Osteoblast (primary cell): ENCODE measurements at regions not wholly inside any gene's neighbourhood (a gene's known extent, or its start where the extent isn't known, plus 50 kb on each side); places are given as distances from the start of the nearest gene placed in this dataset.

Experiments
- DNase-seq: peaks from one replicate; pipeline ENCODE4 v3.0.0; 2011; ENCODE audit warnings: low spot score, mixed read lengths; ENCODE audit not compliant: insufficient read length; ENCODE audit errors: missing footprints
- H2AFZ ChIP-seq: 2 replicates; pipeline ENCODE4 v1.6.0; 2011; ENCODE audit warnings: mild to moderate bottlenecking, low read length
- H3K27ac ChIP-seq: 2 replicates; pipeline ENCODE4 v1.5.1; 2011; ENCODE audit warnings: mild to moderate bottlenecking, low read depth, low read length, moderate library complexity
- H3K27me3 ChIP-seq: 2 replicates; pipeline ENCODE4 v1.6.0; 2012; ENCODE audit warnings: mild to moderate bottlenecking, control low read depth, inconsistent platforms, low read length, moderate library complexity; ENCODE audit not compliant: insufficient read depth
- H3K36me3 ChIP-seq: 2 replicates; pipeline ENCODE4 v1.5.1; 2011; ENCODE audit warnings: mild to moderate bottlenecking, low read length, control low read depth, moderate library complexity; ENCODE audit not compliant: insufficient read depth
- H3K4me1 ChIP-seq: 2 replicates; pipeline ENCODE4 v1.5.1; 2011; ENCODE audit warnings: mild to moderate bottlenecking, low read length, control low read depth, moderate library complexity; ENCODE audit not compliant: insufficient read depth
- H3K4me2 ChIP-seq: 2 replicates; pipeline ENCODE4 v1.6.0; 2011; ENCODE audit warnings: mild to moderate bottlenecking, low read length; ENCODE audit not compliant: insufficient read depth
- H3K4me3 ChIP-seq: fragments of 200-600 bp; sonication (generic); 3 replicates; pipeline ENCODE4 v1.5.1; 2012; ENCODE audit warnings: mild to moderate bottlenecking, low read length, inconsistent platforms; ENCODE audit not compliant: insufficient read depth
- H3K79me2 ChIP-seq: 2 replicates; pipeline ENCODE4 v1.6.0; 2012; ENCODE audit warnings: mild to moderate bottlenecking, low read length, control low read depth, inconsistent platforms; ENCODE audit not compliant: insufficient read depth
- H3K9me3 ChIP-seq: 2 replicates; pipeline ENCODE4 v1.5.1; 2011; ENCODE audit warnings: low read depth, low read length, control low read depth
- H4K20me1 ChIP-seq: 2 replicates; pipeline ENCODE4 v1.6.0; 2012; ENCODE audit warnings: mild to moderate bottlenecking, low read length, control low read depth; ENCODE audit not compliant: insufficient read depth
- TF ChIP-seq, protein P1 (sequence below): IDR thresholded peaks from 2 replicates; pipeline ENCODE4 v1.5.1; 2011; ENCODE audit warnings: mild to moderate bottlenecking, low read depth, low read length, moderate library complexity; ENCODE audit errors: extremely low read depth

DNA sequence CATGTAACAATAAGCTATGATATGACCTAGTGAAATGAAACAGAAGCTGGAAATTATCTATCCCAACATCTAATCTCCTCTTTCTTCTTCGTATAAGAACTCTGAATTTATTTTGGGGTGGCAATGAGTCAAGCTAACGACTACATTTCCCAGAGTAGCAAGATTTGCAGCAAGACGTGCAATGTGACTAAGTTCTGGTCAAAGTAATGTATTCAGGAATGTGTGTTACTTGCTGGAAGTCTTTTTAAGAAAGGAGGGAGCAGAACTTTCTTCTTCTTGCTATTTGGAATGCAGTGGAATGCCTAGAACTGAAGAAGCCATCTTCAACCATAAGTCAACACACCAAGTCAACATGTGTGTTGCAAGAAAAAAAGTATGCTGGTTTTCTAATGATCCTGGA lies 406.6 kb upstream of the MEF2C start:
- Histone ChIP-seq H3K4me3 (no peak overlapping the region), H3K36me3 (no peaks in the 10 kb centered on the region), H3K9me3 (no peaks in the 10 kb centered on the region), H3K27ac (no peak overlapping the region), H3K4me2 (no peak overlapping the region), H2AFZ (no peak overlapping the region), H3K27me3 (no peaks in the 10 kb centered on the region), H3K79me2 (no peaks in the 10 kb centered on the region), H3K4me1 (peaks cover 7% of the 10 kb centered on the region), H4K20me1 (no peaks in the 10 kb centered on the region)
- TF ChIP-seq, protein P1, sequence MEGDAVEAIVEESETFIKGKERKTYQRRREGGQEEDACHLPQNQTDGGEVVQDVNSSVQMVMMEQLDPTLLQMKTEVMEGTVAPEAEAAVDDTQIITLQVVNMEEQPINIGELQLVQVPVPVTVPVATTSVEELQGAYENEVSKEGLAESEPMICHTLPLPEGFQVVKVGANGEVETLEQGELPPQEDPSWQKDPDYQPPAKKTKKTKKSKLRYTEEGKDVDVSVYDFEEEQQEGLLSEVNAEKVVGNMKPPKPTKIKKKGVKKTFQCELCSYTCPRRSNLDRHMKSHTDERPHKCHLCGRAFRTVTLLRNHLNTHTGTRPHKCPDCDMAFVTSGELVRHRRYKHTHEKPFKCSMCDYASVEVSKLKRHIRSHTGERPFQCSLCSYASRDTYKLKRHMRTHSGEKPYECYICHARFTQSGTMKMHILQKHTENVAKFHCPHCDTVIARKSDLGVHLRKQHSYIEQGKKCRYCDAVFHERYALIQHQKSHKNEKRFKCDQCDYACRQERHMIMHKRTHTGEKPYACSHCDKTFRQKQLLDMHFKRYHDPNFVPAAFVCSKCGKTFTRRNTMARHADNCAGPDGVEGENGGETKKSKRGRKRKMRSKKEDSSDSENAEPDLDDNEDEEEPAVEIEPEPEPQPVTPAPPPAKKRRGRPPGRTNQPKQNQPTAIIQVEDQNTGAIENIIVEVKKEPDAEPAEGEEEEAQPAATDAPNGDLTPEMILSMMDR = no peak
- DNase-seq = no peak

DNA sequence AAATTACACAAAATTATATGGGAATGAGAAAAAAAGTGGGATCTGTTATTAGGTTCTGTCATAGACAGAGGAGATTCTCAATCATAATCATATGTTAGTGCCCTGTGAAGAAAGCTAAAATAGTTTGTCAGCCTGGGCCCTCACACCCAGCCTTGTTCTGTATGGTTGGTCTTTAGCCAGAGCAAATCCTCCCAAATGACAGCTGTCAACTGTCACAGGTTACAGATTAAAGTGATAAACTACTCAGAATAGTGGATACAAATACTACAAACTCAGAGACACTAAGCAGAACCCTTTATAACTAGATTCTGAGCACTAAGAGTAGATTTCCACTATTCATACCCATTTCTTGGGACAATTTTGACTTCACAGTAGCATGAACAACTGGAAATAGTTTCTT lies 405.0 kb upstream of the MEF2C start:
- H3K36me3 ChIP-seq = no peaks in the 10 kb centered on the region
- no peaks in the 10 kb centered on the region for H3K27me3 ChIP-seq
- no peaks in the 10 kb centered on the region for H3K79me2 ChIP-seq
- H3K4me3 ChIP-seq = no peak overlapping the region
- no peak overlapping the region for H3K27ac ChIP-seq
- peaks cover 10% of the 10 kb centered on the region for H3K4me1 ChIP-seq
- H3K9me3 ChIP-seq = no peaks in the 10 kb centered on the region
- DNase-seq = no peak
- H3K4me2 ChIP-seq = no peak overlapping the region
- TF ChIP-seq, protein P1 = no peak
- no peak overlapping the region for H2AFZ ChIP-seq
- H4K20me1 ChIP-seq = no peaks in the 10 kb centered on the region

DNA sequence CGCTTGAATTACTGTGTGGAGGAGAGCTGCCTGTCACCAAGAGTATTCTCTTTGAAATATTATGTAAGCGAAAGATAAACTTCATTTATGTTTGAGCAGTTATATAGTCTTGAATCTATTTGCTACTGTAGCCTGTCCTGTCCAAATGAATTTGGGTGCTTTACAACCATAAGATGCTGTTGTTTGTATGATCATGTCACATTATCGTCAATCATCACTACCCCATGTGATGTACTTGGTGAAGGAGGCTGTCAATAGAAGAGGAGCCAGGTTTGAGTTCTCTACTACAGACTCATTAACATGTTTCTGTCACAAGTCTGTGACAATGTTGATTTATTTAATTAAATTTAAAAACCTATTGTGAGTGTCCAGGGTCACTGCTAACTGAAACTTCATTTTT lies 403.3 kb upstream of the MEF2C start:
- no peak for DNase-seq
- H3K27ac ChIP-seq = no peak overlapping the region
- no peak overlapping the region for H3K4me2 ChIP-seq
- no peaks in the 10 kb centered on the region for H3K79me2 ChIP-seq
- H3K27me3 ChIP-seq = no peaks in the 10 kb centered on the region
- H4K20me1 ChIP-seq = no peaks in the 10 kb centered on the region
- no peak overlapping the region for H2AFZ ChIP-seq
- H3K36me3 ChIP-seq = no peaks in the 10 kb centered on the region
- TF ChIP-seq, protein P1 = no peak
- no peaks in the 10 kb centered on the region for H3K9me3 ChIP-seq
- no peak overlapping the region for H3K4me3 ChIP-seq
- H3K4me1 ChIP-seq = peaks cover 26% of the 10 kb centered on the region

DNA sequence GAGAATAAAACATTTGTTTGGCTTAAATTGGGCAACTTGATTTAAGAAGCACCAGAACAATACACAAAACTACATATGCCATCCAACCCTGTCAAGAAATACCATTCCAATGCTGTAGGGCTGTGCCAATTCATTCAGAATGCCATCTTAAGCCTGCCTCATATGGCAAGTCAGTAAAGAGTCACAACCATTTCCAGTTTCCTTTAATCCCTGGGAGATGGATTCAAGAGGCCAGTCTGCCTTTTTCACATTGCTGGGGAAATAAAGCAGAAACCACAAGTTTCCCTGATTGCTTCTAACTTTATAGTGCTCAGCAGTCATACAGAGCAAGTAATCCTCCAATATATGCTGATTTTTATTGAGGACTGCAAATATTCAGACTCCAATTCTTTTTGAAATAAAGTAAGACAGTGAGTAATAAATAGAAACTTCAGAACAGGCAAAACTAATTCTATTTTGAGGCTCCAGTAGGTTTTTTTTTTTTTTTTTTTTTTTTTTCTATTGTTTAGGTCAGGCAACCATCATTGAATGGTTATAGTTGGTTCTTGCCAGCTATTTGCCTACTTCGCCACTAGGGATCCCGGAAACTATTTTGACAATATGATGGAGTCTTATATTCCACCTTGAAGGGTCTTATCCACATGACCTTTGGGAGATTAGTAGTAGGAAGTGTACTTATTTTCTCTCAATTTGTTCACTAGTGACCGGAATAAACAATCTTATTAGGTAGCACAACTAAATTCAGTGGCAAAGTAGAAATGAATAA lies 400.9 kb upstream of the MEF2C start:
- TF ChIP-seq, protein P1 = peak; percentile 8
- Histone ChIP-seq H3K9me3 (no peaks in the 10 kb centered on the region), H3K27ac (no peak overlapping the region), H3K36me3 (no peaks in the 10 kb centered on the region), H2AFZ (no peak overlapping the region), H3K79me2 (no peaks in the 10 kb centered on the region), H3K27me3 (no peaks in the 10 kb centered on the region), H3K4me2 (no peak overlapping the region), H3K4me3 (no peak overlapping the region), H3K4me1 (peaks cover 21% of the 10 kb centered on the region), H4K20me1 (no peaks in the 10 kb centered on the region)
- no peak for DNase-seq
